ENCODE measurements at regions not wholly inside any gene's neighbourhood (a gene's known extent, or its start where the extent isn't known, plus 50 kb on each side); places are given as distances from the start of the nearest gene placed in this dataset.
A peak's percentile ranks its signal among the peaks of the same experiment; 100 is the strongest.

DNA sequence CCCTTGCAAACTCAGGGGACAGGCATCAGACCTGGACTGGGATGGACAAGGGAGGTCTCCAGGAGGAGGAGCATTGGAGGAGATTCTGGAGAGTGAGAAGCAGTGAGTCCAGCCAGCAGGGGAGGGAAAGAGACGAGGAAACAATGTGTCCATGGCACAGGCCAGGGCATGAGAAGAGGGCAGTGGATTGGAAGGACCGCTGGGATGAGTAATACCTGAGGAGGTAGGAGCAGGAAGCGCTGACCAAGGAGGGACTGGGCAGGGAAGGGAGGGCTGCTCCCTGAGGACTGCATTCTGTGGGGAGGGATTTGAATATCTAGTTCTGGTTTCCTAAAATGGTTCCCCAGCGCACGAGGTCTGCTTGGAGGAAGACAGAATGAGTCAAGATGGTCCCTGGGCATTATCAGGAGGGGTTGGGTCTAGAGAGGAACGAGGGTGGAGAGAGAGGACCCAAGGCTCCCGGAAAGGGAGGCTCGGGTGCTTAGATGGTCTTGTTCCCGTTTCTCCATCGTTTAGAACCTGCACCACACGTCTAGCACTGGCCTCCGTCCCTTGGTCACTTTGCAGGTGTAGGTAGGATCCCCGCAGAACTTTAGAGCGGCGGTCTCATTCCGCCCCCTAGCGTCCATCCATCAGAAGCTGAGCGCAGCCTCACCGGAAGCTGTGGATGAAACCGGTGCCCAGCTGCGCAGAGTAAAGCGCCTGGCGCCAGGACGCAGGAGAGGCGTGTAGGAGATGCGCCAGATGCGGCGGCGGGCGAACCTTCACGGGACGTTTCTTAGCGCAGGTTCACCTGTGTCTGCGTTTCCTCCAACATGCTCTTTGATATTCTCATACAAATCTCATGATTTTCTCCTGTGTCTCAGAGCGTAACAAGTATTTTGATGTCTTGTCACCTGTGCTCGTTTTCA is 190.7 kb upstream of the NDN start:
- POLR2A ChIA-PET, result no interaction called here
- H3K4me3 ChIP-seq (ENCODE audit: low read depth, low read length), result no peak overlapping the region
- CTCF ChIA-PET, result interaction anchor here (0.6 to 1.0 kb wide), 6 partner anchors 10 to 341 kb away, joined by 3 to 5 read pairs (median 3); no protein-coding TSS in a partner anchor

DNA sequence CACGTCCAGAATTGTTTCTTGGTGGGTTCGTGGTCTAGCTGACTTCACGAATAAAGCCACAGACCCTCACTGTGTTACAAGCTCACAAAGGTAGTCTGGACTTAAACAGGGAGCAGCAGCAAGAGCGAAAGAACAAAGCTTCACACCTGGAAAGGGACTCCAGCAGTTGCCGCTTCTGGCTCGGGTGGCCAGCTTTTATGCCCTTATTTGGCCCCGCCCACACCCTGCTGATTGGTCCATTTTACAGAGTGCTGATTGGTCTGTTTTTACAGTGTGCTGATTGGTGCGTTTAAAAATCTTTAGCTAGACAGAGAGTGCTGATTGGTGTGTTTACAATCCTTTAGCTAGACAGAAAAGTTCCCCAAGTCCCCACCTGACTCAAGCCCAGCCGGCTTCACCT is 194.2 kb upstream of the NDN start:
- Histone ChIP-seq H3K36me3 (ENCODE audit: control insufficient read depth in 2 of 2, insufficient read depth in 1 of 2, low read length in 2 of 2) (no peaks in the 10 kb centered on the region), H3K27ac (ENCODE audit: extremely low read depth, low read depth, low read length) (no peak overlapping the region), H3K4me1 (ENCODE audit: control insufficient read depth, insufficient read depth, low read length) (no peaks in the 10 kb centered on the region), H3K9me3 (ENCODE audit: control insufficient read depth, insufficient read depth, low read depth, low read length) (no peaks in the 10 kb centered on the region), H3K4me3 (ENCODE audit: low read depth, low read length) (no peak overlapping the region)
- POLR2A ChIA-PET, result no interaction called here
- TF ChIP-seq ZNF792 (tag by site-specific recombination; IDR thresholded peaks at IDR 0.05), result no peak
- TF ChIP-seq ZNF707 (tag by site-specific recombination; IDR thresholded peaks at IDR 0.05), result no peak
- no peak for TF ChIP-seq ZNF19 (tag by site-specific recombination; IDR thresholded peaks at IDR 0.05; ENCODE audit: low read depth)
- TF ChIP-seq, protein P1, sequence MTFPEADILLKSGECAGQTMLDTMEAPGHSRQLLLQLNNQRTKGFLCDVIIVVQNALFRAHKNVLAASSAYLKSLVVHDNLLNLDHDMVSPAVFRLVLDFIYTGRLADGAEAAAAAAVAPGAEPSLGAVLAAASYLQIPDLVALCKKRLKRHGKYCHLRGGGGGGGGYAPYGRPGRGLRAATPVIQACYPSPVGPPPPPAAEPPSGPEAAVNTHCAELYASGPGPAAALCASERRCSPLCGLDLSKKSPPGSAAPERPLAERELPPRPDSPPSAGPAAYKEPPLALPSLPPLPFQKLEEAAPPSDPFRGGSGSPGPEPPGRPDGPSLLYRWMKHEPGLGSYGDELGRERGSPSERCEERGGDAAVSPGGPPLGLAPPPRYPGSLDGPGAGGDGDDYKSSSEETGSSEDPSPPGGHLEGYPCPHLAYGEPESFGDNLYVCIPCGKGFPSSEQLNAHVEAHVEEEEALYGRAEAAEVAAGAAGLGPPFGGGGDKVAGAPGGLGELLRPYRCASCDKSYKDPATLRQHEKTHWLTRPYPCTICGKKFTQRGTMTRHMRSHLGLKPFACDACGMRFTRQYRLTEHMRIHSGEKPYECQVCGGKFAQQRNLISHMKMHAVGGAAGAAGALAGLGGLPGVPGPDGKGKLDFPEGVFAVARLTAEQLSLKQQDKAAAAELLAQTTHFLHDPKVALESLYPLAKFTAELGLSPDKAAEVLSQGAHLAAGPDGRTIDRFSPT (tag by site-specific recombination; IDR thresholded peaks at IDR 0.05), result no peak
- TF ChIP-seq, protein P2, sequence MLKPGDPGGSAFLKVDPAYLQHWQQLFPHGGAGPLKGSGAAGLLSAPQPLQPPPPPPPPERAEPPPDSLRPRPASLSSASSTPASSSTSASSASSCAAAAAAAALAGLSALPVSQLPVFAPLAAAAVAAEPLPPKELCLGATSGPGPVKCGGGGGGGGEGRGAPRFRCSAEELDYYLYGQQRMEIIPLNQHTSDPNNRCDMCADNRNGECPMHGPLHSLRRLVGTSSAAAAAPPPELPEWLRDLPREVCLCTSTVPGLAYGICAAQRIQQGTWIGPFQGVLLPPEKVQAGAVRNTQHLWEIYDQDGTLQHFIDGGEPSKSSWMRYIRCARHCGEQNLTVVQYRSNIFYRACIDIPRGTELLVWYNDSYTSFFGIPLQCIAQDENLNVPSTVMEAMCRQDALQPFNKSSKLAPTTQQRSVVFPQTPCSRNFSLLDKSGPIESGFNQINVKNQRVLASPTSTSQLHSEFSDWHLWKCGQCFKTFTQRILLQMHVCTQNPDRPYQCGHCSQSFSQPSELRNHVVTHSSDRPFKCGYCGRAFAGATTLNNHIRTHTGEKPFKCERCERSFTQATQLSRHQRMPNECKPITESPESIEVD (tag by site-specific recombination; IDR thresholded peaks at IDR 0.05), result no peak
- no peak for TF ChIP-seq ZNF521 (tag by site-specific recombination; IDR thresholded peaks at IDR 0.05)
- no peak for TF ChIP-seq ZNF10 (tag by site-specific recombination; IDR thresholded peaks at IDR 0.05)
- TF ChIP-seq ZNF558 (tag by site-specific recombination; IDR thresholded peaks at IDR 0.05), result no peak
- TF ChIP-seq GFI1B (tag by site-specific recombination; IDR thresholded peaks at IDR 0.05), result no peak
- TF ChIP-seq ZEB2 (tag by site-specific recombination; IDR thresholded peaks at IDR 0.05), result no peak
- no peak for TF ChIP-seq ZBTB1 (tag by site-specific recombination; IDR thresholded peaks at IDR 0.05)
- TF ChIP-seq, protein P3, sequence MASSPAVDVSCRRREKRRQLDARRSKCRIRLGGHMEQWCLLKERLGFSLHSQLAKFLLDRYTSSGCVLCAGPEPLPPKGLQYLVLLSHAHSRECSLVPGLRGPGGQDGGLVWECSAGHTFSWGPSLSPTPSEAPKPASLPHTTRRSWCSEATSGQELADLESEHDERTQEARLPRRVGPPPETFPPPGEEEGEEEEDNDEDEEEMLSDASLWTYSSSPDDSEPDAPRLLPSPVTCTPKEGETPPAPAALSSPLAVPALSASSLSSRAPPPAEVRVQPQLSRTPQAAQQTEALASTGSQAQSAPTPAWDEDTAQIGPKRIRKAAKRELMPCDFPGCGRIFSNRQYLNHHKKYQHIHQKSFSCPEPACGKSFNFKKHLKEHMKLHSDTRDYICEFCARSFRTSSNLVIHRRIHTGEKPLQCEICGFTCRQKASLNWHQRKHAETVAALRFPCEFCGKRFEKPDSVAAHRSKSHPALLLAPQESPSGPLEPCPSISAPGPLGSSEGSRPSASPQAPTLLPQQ (tag by site-specific recombination; IDR thresholded peaks at IDR 0.05), result no peak
- CTCF ChIA-PET, result no interaction called here

More for the DNA sequence above, 190.7 kb upstream of the NDN start:
- Histone ChIP-seq H3K4me1 (ENCODE audit: control insufficient read depth, insufficient read depth, low read length) (no peaks in the 10 kb centered on the region), H3K9me3 (ENCODE audit: control insufficient read depth, insufficient read depth, low read depth, low read length) (no peaks in the 10 kb centered on the region), H3K36me3 (ENCODE audit: control insufficient read depth in 2 of 2, insufficient read depth in 1 of 2, low read length in 2 of 2) (no peaks in the 10 kb centered on the region), H3K27ac (ENCODE audit: extremely low read depth, low read depth, low read length) (no peak overlapping the region)
- TF ChIP-seq, protein P4, sequence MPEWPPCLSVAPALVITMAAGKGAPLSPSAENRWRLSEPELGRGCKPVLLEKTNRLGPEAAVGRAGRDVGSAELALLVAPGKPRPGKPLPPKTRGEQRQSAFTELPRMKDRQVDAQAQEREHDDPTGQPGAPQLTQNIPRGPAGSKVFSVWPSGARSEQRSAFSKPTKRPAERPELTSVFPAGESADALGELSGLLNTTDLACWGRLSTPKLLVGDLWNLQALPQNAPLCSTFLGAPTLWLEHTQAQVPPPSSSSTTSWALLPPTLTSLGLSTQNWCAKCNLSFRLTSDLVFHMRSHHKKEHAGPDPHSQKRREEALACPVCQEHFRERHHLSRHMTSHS (tag by site-specific recombination; IDR thresholded peaks at IDR 0.05), result no peak
- TF ChIP-seq, protein P5, sequence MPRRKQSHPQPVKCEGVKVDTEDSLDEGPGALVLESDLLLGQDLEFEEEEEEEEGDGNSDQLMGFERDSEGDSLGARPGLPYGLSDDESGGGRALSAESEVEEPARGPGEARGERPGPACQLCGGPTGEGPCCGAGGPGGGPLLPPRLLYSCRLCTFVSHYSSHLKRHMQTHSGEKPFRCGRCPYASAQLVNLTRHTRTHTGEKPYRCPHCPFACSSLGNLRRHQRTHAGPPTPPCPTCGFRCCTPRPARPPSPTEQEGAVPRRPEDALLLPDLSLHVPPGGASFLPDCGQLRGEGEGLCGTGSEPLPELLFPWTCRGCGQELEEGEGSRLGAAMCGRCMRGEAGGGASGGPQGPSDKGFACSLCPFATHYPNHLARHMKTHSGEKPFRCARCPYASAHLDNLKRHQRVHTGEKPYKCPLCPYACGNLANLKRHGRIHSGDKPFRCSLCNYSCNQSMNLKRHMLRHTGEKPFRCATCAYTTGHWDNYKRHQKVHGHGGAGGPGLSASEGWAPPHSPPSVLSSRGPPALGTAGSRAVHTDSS (tag by site-specific recombination; IDR thresholded peaks at IDR 0.05), result no peak
- peak; percentile 67 for TF ChIP-seq ZNF654 (tag by site-specific recombination; IDR thresholded peaks at IDR 0.05; ENCODE audit: low read depth)

Data from HEK293 (cell line).